Vagina (tissue), 2 donors: ENCODE measurements at regions not wholly inside any gene's neighbourhood (a gene's known extent, or its start where the extent isn't known, plus 50 kb on each side); places are given as distances from the start of the nearest gene placed in this dataset.

Source experiments
- POLR2A ChIP-seq, 2 donors: fragments of 450-650 bp; IDR thresholded peaks; one replicate each; pipeline ENCODE4 v1.6.1; 2017; ENCODE audit warnings: antibody characterized with exemption in 2 of 2, mild to moderate bottlenecking in 2 of 2, moderate library complexity in 2 of 2
- POLR2AphosphoS5 ChIP-seq, 2 donors: sonication (generic); formaldehyde crosslinking; IDR thresholded peaks; one replicate each; pipeline ENCODE4 v1.9.0; 2017; ENCODE audit warnings: antibody characterized with exemption in 2 of 2, mild to moderate bottlenecking in 2 of 2, low read depth in 1 of 2; ENCODE audit not compliant: insufficient read depth in 1 of 2
- TF ChIP-seq, protein P1 (sequence below), 3 experiments: fragments of 450-650 bp in 2 of 3; fragments of 200-600 bp in 1 of 3; sonication (generic) in 1 of 3; IDR thresholded peaks; one replicate each; pipeline ENCODE4 v1.5.1; 2017 to 2019; ENCODE audit warnings: antibody characterized with exemption in 3 of 3, mild to moderate bottlenecking in 2 of 3, moderate library complexity in 2 of 3

DNA sequence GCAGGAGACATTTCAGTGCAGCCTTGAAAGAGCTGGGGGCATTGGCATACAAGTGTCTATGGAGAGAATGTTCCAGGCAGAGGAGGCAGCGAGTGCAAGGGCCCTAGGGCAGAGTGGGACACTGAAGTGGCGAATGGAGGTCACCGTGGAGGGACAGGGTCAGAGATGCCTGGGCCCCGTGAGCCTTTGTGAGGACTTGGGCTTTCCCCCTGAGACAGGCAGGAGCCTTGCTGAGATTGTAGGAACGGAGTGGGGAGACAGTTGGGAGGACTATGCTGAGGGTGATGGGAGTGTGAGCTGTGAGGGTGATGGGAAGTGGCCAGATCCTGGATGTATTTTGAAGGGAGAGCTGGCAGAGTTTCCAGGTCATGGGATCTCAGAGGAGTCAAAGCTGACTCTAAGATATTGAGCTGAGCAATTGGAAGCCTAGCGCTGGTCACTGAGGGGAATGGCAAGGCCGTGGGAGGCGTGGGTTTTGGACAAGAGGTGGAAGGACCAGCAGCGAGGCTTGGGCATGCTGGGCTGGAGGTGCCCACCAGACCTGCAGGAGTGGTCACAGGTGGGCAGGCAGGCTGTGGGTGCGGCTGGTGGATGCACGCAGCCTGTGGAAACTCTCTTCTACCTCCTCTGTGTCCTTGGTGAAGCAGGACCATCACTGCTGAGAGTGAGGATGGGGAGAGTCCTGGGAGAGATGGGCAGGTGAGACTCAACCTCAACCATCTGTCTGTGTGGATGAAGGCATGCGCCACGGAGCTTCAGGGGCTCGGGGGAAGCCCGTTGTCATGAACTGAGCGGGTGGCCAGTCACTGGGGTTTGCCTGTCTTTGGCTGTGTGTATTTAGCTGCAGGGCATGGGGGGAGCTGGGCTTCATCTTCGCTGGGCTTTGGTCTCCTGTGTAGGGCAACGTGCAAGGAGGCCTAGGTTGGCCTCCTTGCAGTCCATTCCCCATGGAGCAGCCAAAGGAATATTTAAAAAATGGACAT lies 241.2 kb upstream of the HS6ST1 start:
- TF ChIP-seq, protein P1, sequence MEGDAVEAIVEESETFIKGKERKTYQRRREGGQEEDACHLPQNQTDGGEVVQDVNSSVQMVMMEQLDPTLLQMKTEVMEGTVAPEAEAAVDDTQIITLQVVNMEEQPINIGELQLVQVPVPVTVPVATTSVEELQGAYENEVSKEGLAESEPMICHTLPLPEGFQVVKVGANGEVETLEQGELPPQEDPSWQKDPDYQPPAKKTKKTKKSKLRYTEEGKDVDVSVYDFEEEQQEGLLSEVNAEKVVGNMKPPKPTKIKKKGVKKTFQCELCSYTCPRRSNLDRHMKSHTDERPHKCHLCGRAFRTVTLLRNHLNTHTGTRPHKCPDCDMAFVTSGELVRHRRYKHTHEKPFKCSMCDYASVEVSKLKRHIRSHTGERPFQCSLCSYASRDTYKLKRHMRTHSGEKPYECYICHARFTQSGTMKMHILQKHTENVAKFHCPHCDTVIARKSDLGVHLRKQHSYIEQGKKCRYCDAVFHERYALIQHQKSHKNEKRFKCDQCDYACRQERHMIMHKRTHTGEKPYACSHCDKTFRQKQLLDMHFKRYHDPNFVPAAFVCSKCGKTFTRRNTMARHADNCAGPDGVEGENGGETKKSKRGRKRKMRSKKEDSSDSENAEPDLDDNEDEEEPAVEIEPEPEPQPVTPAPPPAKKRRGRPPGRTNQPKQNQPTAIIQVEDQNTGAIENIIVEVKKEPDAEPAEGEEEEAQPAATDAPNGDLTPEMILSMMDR (IDR thresholded peaks at IDR 0.05) = no peak
- TF ChIP-seq POLR2A (IDR thresholded peaks at IDR 0.05) (no peak), POLR2AphosphoS5 (IDR thresholded peaks at IDR 0.05; ENCODE audit: insufficient read depth in 1 of 2, low read depth in 1 of 2) (no peak)
